NAMALWA (cell line): ENCODE measurements at regions not wholly inside any gene's neighbourhood (a gene's known extent, or its start where the extent isn't known, plus 50 kb on each side); places are given as distances from the start of the nearest gene placed in this dataset.

Experiments
- DNase-seq: peaks from one replicate; pipeline ENCODE4 v3.0.0-alpha.2; 2015; ENCODE audit warnings: low spot score

DNA sequence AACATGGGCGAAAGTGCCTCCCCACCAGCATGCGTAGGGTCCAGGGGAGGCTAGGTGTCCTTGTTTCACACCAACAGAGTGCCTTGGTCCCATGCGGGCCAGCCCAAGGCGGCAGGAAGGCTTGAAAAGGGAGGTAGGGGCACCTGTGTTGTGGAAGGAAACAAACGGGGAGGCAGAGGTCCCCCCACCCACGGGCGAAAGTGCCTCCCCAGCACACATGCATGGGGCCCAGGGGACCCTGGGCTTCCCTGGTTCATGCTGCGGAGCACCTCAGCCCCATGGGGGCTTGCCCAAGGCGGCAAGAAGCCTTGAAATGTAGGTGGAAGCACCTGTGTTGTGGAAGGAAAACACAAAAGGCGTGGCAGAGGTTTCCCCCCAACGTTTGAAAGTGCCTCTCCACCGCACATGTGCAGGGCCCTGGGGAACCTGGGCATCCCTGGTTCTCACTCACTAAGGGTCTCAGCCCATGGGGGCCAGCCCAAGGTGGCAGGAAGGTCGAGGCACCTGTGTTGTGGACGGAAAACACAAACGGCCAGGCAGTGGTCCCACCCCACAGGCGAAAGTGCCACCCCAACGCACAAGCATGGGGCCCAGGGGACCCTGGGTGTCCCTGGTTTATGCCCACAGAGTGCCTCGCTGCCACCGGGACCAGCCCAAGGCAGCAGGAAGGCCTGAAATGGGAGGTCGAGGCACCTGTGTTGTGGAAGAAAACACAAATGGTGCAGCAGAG, 374.7 kb downstream of the ALG10 start:
- no peak for DNase-seq

DNA sequence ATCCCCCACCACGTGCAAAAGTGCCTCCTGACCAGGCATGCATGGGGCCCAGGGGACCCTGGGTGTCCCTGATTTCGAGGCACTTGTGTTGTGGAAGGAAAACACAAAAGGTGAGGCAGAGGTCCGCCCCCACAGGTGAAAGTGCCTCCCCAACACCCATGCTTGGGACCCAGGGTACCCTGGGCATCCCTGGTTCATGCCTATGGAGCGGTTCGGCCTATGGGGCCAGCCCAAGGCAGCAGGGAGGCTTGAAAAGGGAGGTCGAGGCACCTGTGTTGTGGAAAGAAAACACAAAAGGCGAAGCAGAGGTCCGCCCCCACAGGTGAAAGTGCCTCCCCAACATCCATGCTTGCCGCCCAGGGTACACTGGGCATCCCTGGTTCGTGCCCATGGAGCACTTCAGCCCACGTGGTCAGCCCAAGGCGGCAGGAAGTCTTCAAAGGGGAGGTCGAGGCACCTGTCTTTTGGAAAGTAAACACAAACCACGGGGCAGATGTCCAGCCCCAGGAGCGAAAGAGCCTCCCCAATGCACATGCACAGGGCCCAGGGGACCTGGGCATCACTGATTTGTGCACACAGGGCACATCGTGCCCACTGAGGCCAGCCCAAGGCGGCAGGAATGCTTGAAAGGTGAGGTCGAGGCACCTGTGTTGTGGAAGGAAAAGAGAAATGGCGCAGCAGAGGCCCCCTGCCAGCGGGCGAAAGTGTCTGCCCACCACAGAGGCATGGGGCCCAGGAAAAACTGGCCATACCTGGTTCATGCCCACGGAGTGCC, 375.5 kb downstream of the ALG10 start:
- DNase-seq, result no peak

DNA sequence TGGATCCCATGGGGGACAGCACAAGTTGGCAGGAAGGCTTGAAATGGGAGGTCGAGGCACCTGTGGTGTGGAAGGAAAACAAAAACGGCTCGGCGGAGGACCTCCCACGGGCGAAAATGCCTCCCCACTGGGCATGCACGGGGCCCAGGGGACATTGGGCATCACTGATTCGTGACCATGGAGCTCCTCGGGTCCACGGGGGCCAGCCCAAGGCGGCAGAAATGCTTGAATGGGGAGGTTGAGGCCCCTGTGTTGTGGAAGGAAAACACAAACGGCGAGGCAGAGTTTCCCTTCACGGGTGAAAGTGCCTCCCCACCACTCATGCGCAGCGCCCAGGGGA, 376.0 kb downstream of the ALG10 start:
- no peak for DNase-seq

DNA sequence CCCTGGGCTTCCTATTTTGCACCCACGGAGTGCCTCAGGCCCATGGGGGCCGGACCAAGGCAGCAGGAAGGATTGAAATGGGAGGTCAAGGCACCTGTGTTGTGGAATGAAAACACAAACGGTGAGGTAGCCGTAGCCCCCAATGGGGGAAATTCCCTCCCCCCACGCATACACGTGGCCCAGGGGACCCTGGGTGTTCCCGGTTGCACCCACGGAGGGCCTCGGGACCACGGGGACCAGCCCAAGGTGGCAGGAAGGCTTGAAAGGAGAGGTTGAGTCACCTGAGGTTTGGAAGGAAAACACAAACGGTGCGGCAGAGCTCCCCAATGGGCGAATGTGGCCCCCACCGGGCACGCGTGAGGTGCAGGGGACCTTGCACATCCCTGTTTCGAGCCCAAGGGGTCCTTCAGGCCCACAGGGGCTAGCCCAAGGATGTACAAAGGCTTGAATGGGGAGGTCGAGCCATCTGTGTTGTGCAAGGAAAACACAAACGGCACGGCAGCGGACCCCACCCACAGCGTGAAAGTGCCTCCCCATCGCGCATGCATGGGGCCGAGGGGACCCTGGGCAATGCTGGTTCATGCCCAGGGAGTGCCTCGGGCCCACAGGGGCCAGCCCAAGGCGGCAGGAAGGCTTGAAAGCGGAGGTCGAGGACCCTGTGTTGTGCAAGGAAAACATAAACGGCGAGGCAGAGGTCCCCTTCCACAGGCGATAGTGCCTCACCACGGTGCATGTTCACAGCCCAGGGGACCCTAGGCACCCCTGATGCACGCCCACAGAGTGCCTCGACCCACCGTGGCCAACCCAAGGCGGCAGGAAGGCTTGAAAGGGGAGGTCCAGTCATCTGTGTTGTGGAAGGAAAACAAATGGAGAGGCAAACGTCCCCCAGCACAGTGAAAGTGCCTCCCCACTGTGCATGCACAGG, 376.7 kb downstream of the ALG10 start:
- DNase-seq, result no peak

DNA sequence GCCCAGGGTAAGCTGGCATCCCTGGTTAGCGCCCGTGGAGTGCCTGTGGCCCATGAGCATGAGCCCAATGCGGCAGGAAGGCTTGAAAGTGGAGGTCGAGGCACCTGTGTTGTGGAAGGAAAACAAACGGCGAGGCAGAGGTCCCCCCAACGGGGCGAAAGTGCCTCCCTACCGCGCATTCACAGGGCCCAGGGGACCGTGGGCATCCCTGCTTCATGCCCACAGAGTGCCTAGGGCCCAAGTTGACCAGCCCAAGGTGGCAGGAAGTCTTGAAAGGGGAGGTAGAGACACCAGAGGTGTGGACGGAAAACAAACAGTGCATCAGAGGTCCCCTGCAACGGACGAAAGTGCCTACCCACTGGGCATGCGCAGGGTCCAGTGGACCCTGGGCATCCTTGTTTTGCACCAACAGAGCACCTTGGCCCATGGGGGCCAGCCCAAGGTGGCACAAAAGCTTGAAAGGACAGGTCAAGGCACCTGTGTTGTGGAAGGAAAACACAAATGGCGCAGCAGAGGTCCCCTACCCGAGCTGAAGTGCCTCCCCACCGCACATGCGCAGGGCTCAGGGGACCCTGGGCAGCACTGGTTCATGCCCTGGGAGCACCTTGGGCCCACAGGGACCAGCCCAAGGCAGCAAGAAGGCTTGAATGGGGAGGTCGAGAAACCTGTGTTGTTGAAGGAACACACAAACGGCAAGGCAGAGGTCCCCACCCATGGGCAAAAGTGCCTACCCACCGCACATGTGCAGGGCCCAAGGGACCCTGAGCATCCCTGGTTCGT, 377.5 kb downstream of the ALG10 start:
- DNase-seq, result no peak

DNA sequence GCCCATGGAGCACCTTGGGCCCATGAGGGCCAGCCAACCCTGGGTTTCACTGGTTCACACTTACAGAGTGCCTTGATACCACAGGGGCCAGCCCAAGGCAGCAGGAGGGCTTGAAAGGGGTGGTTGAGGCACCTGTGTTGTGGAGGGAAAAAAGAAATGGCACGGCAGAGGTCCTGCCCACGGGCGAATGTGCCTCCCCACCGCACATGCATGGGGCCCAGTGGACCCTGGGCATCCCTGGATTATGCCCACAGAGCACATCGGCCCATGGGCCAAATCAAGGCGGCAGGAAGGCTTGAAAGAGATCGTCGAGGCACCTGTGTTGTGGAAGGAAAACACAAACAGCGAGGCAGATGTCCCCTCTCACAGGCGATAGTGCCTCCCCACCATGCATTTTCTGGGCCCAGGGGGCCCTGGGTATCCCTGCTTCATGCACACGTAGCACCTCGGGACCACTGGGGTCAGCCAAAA, 378.1 kb downstream of the ALG10 start:
- no peak for DNase-seq

DNA sequence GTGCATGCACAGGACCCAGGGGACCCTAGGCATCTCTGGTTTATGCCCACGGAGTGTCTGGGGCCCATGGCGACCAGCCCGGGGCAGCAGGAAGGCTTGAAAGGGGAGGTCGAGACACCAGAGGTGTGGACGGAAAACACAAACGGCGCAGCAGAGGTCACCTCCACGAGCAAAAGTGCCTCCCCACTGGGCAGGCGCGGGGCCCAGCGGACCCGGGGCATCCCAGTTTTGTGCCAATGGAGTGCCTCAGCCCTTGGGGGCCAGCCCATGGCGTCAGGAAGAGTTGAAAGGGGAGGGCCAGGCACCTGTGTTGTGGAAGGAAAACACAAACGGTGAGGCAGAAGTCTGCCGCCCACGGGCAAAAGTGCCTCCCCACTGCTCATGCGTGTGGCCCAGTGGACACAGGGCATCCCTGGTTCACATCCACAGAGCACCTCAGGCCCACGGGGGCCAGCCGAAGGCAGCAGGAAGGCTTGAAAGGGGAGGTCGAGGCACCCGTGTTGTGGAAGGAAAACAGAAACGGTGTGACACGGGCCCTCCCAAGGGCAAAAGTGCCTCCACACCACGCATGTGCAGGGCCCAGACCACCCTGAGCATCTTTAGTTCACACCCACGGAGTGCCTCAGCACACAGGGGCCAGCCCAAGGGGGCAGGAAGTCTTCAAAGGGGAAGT, 378.8 kb downstream of the ALG10 start:
- DNase-seq, result no peak

DNA sequence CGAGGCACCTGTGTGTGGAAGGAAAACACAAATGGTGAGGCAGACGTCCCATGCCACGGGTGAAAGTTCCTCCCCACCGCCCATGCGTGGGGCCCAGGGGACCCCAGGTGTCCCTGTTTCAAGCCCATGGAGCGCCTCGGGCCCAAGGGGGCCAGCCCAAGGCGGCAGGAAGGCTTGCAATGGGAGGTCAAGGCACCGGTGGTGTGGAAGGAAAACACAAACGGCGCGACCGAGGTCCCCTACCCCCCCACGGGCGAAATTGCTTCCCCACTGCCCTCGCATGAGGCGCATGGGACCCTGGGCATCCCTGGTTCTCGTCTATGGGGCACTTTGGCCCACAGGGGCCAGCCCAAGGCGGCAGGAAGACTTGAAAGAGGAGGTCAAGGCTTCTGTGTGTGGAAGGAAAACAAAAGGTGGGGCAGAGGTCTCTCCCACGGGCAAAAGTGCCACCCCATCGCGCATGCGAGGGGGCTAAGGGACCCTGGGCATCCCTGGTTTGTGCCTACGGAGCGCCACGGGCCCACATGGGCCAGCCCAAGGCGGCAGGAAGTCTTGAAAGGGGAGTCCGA, 379.4 kb downstream of the ALG10 start:
- no peak for DNase-seq

DNA sequence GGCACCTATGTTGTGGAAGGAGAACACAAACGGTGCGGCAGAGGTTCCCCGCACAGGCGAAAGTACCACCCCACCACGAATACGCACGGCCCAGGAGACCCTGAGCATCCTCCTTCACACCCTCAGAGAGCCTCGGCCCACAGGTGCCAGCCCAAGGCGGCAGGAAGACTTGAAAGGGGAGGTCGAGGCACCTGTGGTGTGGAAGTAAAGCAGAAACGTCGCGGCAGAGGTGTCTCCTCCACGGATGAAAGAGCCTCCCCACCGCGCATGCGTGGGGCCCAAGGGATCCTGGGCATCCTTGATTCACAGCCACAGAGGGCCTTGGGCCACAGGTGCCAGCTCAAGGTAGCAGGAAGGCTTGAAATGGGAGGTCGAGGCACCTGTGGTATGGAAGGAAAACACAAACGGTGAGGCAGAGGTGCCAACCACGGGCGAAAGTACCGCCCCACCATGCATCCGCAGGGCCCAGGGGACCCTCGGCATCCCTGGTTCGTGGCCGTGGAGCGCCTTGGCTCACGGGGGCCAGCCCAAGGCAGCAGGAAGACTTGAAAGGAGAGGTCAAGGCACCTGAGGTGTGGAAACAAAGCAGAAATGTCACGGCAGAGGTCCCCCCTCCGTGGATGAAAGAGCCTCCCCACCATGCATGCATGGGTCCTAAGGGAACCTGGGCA, 380.1 kb downstream of the ALG10 start:
- no peak for DNase-seq

DNA sequence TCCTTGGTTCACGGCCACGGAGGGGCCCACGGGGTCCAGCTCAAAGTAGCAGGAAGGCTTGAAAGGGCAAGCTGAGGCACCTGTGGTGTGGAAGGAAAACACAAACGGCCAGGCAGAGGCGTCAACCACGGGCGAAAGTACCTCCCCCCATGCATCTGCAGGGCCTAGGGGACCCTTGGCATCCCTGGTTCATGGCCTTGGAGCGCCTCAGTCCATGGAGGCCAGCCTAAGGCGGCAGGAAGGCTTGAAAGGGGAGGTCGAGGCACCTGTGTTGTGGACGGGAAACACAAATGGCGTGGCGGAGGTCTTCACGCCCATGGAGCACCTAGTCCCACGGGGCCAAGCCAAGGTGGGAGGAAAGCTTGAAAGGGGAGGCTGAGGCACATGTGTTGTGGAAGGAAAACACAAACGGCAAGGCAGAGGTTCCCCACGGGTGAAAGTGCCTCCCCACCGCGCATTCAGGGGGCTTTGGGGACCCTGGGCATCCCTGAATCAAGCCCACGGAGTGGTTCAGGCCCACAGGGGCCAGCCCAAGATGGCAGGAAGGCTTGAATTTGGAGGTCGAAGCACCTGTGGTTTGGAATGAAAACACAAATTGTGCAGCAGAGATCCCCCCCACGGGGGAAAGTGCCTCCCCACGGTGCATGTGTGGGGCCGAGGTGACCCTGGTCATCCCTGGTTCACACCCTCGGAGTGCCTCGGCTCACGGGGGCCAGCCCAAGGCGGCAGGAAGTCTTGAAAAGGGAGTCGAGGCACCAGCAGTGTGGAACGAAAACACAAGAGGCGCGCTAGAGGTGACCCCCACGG, 380.8 kb downstream of the ALG10 start:
- no peak for DNase-seq

DNA sequence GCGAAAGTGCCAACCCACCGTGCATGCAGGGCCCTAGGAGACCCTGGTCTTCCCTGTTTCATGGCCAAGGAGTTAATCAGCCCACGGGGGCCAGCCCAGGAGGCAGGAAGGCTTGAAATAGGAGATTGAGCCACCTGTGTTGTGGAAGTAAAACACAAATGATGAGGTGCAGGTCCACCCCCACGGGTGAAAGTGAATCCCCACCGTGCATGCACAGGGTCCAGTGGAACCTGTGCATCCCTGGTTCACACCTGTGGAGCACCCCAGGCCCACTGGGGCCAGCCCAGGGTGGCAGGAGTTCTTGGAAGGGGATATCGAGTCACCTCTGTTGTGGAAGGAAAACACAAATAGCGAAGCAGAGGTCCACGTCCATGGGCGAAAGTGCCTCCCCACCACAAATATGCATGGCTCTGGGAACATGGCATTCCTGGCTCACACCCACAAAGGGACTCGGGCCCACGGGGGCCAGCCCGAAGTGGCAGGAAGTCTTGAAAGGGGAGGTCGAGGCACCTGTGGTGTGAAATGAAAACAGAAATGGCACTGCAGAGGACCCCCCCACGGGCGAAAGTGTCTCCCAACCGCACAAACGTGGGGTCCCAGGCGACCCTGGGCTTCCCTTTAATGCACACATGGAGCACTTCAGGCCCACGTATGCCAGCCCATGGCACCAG, 381.5 kb downstream of the ALG10 start:
- no peak for DNase-seq

DNA sequence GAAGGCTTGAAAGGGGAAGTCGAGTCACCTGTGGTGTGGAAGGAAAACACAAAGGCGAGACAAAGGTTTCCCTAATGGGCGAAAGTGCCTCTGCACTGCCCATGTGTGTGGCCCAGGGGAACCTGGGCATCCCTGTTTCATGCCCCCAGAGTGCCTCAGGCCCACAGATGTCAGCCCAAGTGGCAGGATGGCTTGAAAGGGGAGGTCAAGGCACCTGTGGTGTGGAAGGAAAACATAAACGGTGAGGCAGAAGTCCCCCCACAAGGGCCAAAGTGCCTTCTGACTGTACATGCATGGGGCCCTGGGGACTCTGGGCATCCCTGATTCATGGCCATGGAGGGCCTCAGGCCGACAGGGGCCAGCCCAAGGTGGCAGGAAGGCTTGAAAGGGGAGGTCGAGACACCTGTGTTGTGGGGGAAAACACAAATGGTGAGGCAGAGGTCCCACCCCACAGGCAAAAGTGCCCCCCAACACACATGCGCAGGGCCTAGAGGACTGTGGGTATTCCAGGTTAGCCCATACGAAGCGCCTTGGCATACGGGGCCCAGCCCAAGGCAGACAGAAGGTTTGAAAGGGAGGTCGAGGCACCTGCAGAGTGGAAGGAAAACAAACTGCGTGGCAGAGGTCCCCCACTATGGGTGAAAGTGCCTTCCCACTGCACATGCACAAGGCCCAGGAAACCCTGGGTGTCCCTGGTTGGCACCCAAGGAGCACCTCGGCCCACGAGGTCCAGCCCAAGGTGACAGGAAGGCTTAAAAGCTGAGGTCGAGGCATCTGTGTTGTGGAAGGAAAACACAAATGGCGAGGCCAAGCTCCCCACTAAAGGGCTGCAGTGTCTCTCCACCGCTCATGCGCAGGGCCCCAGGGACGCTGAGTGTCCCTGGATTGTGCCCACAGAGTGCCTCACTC, 382.3 kb downstream of the ALG10 start:
- DNase-seq, result no peak

DNA sequence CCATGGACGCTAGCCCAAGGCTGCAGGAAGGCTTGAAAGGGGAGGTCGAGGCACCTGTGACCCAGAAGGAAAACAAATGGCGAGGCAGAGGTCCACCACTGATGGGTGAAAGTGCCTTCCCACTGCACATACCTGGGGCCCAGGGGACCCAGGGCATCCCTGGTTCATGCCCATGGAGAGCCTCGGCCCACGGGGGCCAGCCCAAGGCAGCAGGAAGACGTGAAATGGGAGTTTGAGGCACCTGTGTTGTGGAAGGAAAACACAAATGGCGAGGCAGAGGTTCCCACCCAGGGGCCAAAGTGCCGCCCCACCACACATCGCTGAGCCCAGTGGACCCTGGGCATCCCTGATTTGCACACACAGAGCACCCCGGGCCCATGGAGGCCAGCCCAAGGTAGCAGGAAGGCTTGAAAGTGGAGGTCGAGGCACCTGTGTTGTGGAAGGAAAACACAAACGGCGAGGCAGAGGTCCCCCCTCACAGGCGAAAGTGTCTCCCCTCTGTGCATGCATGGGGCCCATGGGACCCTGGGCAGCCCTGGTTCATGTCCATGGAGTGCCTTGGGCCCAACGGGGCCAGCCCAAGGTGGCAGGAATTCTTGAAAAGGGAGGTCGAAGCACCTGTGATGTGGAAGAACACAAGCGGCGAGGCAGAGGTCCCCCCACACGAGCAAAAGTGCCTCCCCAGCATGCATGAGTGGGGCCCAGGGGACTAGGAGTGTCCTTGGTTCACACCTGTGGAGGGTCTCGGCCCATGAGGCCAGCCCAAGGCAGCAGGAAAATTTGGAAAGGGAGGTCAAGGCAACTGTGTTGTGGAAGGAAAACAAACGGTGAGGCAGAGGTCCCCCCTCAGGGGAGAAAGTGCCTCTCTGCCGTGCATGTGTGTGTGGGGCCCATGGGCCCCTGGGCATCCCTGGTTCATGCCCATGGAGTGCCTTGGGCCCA, 383.3 kb downstream of the ALG10 start:
- no peak for DNase-seq

DNA sequence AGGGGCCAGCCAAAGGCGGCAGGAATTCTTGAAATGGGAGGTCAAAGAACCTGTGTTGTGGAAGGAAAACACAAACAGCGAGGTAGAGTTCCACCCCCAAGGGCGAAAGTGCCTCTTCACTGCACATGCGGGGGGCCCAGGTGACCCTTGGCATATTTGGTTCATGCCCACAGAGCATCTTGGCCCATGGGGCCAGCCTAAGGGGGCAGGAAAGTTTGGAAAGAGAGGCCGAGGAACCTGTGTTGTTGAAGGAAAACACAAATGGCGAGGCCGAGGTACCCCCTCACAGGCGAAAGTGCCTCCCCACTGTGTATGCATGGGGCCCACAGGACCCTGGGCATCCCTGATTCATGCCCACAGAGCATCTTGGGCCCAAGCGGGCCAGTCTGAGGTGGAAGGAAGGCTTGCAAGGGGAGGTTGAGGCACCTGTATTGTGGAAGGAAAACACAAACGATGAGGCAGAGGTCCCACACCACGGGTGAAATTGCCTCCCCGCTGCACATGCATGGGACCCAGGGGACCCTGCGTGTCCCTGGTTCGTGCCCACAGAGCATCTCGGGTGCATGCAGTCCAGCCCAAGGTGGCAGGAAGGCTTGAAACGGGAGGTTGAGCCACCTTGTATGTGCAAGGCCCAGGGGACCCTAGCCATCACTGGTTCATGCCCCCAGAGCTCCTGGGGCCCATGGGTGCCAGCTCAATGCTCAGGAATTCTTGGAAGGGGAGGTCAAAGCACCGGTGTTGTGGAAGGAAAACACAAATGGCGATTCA, 384.1 kb downstream of the ALG10 start:
- DNase-seq, result no peak

DNA sequence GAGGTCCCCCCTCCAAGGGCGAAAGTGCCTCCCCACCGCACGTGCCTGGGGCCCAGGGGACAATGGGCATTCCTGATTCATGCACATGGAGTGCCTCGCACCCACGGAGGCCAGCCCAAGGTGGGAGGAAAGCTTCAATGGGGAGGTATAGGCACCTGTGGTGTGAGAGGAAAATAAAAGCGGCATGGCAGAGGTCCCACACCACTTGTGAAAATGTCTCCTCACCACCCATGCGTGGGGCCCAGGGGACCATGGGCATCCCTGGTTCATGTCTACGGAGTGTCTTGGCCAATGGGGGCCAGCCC, 384.7 kb downstream of the ALG10 start:
- no peak for DNase-seq

DNA sequence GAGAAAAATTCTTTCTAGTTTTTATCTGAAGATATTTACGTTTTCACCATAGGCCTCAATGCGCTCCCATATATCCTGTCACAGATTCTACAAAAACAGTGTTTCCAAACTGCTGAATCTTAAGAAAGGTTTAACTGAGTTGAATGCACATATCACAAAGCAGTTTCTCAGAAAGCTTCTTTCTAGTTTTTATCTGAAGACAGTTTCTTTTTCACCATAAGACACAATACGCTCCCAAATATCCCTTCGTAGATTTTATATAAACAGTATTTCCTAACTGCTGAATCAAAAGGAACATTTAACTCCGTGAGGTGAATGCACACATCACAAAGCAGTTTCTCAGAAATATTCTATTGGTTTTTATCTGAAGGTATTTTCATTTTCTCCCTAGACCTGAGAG, 385.5 kb downstream of the ALG10 start:
- no peak for DNase-seq
